Urinary bladder (tissue), 3 donors: ENCODE measurements at regions not wholly inside any gene's neighbourhood (a gene's known extent, or its start where the extent isn't known, plus 50 kb on each side); places are given as distances from the start of the nearest gene placed in this dataset.

Source experiments
- DNase-seq: peaks from one replicate; pipeline ENCODE4 v3.0.0-alpha.2; 2015; ENCODE audit errors: extremely low spot score
- H3K27ac ChIP-seq: one replicate; pipeline ENCODE4 v1.5.1; 2013; ENCODE audit warnings: low read depth, mild to moderate bottlenecking, moderate library complexity
- H3K36me3 ChIP-seq: one replicate; pipeline ENCODE4 v1.6.1; 2013; ENCODE audit warnings: mild to moderate bottlenecking, moderate library complexity; ENCODE audit not compliant: insufficient read depth
- H3K4me1 ChIP-seq: one replicate; pipeline ENCODE4 v1.6.1; 2013; ENCODE audit warnings: mild to moderate bottlenecking, moderate library complexity; ENCODE audit not compliant: insufficient read depth
- H3K4me3 ChIP-seq: one replicate; pipeline ENCODE4 v1.5.1; 2013; ENCODE audit warnings: low read depth, low read length
- WGBS: extraction: QIAGEN DNeasy Blood & Tissue Kit; methylation state at CpG from one replicate; pipeline ENCODE4 v1.1.7; 2013; 5-methylcytosine and 5-hydroxymethylcytosine counted together
- donor health status: healthy with polysubstance abuse.
- donor health status: healthy.

GRCh38 chr7:69025249-69025648 lies 573.0 kb upstream of the AUTS2 start:
- Histone ChIP-seq H3K4me3 (no peak overlapping the region), H3K36me3 (no peaks in the 10 kb centered on the region), H3K27ac (no peak overlapping the region), H3K4me1 (no peaks in the 10 kb centered on the region)
- 76% methylated on average over 5 of the region's 5 CpGs for WGBS
- DNase-seq = no peak

- WGBS = 65% methylated on average over 4 of the region's 4 CpGs
These were observed 565.4 kb upstream of the AUTS2 start for GRCh38 chr7:69032848-69033247.

GRCh38 chr7:69035826-69036225 lies 562.4 kb upstream of the AUTS2 start:
- no peaks in the 10 kb centered on the region for H3K36me3 ChIP-seq
- no peak overlapping the region for H3K4me3 ChIP-seq
- no peak for DNase-seq
- H3K27ac ChIP-seq = no peak overlapping the region
- H3K4me1 ChIP-seq = no peaks in the 10 kb centered on the region
- WGBS = 83% methylated on average over 7 of the region's 7 CpGs

More at GRCh38 chr7:69032848-69033247, 565.4 kb upstream of the AUTS2 start:
- Histone ChIP-seq H3K4me3 (no peak overlapping the region), H3K36me3 (no peaks in the 10 kb centered on the region), H3K4me1 (no peaks in the 10 kb centered on the region), H3K27ac (no peak overlapping the region)
- DNase-seq = no peak

GRCh38 chr7:69036301-69036700 lies 562.0 kb upstream of the AUTS2 start:
- H3K4me1 ChIP-seq = no peaks in the 10 kb centered on the region
- 78% methylated on average over 7 of the region's 7 CpGs for WGBS
- H3K36me3 ChIP-seq = no peaks in the 10 kb centered on the region
- no peak for DNase-seq
- no peak overlapping the region for H3K27ac ChIP-seq
- no peak overlapping the region for H3K4me3 ChIP-seq

- Histone ChIP-seq H3K4me1 (no peaks in the 10 kb centered on the region), H3K4me3 (no peak overlapping the region), H3K27ac (no peak overlapping the region), H3K36me3 (no peaks in the 10 kb centered on the region)
- DNase-seq = no peak
- 95% methylated on average over 1 of the region's 1 CpG for WGBS
These were observed 559.4 kb upstream of the AUTS2 start for GRCh38 chr7:69038915-69039314.

GRCh38 chr7:69042138-69042537 lies 556.1 kb upstream of the AUTS2 start:
- Histone ChIP-seq H3K4me3 (no peak overlapping the region), H3K27ac (no peak overlapping the region), H3K4me1 (no peaks in the 10 kb centered on the region), H3K36me3 (no peaks in the 10 kb centered on the region)
- DNase-seq = no peak
- WGBS = 94% methylated on average over 2 of the region's 2 CpGs

- 40% methylated on average over 6 of the region's 6 CpGs for WGBS
- DNase-seq = no peak
These were observed 551.0 kb upstream of the AUTS2 start for GRCh38 chr7:69047151-69047754.

GRCh38 chr7:69049326-69049725 lies 548.9 kb upstream of the AUTS2 start:
- Histone ChIP-seq H3K36me3 (no peaks in the 10 kb centered on the region), H3K27ac (no peak overlapping the region), H3K4me3 (no peak overlapping the region), H3K4me1 (no peaks in the 10 kb centered on the region)
- WGBS = 52% methylated on average over 5 of the region's 5 CpGs
- no peak for DNase-seq

More at GRCh38 chr7:69047151-69047754, 551.0 kb upstream of the AUTS2 start:
- Histone ChIP-seq H3K4me1 (no peaks in the 10 kb centered on the region), H3K4me3 (no peak overlapping the region), H3K27ac (no peak overlapping the region), H3K36me3 (no peaks in the 10 kb centered on the region)

- Histone ChIP-seq H3K36me3 (no peaks in the 10 kb centered on the region), H3K4me1 (no peaks in the 10 kb centered on the region), H3K4me3 (no peak overlapping the region), H3K27ac (no peak overlapping the region)
- no peak for DNase-seq
- 94% methylated on average over 4 of the region's 4 CpGs for WGBS
These were observed 545.8 kb upstream of the AUTS2 start for GRCh38 chr7:69052447-69052846.

- DNase-seq = no peak
- no peaks in the 10 kb centered on the region for H3K36me3 ChIP-seq
- WGBS = 52% methylated on average over 3 of the region's 3 CpGs
- no peak overlapping the region for H3K4me3 ChIP-seq
- no peak overlapping the region for H3K27ac ChIP-seq
- H3K4me1 ChIP-seq = no peaks in the 10 kb centered on the region
These were observed 537.8 kb upstream of the AUTS2 start for GRCh38 chr7:69060516-69060915.

GRCh38 chr7:69062020-69062765 lies 536.1 kb upstream of the AUTS2 start:
- WGBS = 96% methylated on average over 20 of the region's 20 CpGs
- no peaks in the 10 kb centered on the region for H3K36me3 ChIP-seq
- no peak for DNase-seq
- no peaks in the 10 kb centered on the region for H3K4me1 ChIP-seq
- no peak overlapping the region for H3K27ac ChIP-seq
- H3K4me3 ChIP-seq = no peak overlapping the region

GRCh38 chr7:69067397-69067796 lies 530.9 kb upstream of the AUTS2 start:
- DNase-seq = no peak
- H3K36me3 ChIP-seq = no peaks in the 10 kb centered on the region
- H3K4me3 ChIP-seq = no peak overlapping the region
- H3K27ac ChIP-seq = no peak overlapping the region
- H3K4me1 ChIP-seq = no peaks in the 10 kb centered on the region
- 36% methylated on average over 3 of the region's 3 CpGs for WGBS

- no peaks in the 10 kb centered on the region for H3K4me1 ChIP-seq
- 92% methylated on average over 3 of the region's 3 CpGs for WGBS
- no peak overlapping the region for H3K27ac ChIP-seq
- no peak overlapping the region for H3K4me3 ChIP-seq
- DNase-seq = no peak
- H3K36me3 ChIP-seq = no peaks in the 10 kb centered on the region
These were observed 527.8 kb upstream of the AUTS2 start for GRCh38 chr7:69070476-69070875.

GRCh38 chr7:69076566-69076965 lies 521.7 kb upstream of the AUTS2 start:
- Histone ChIP-seq H3K4me3 (no peak overlapping the region), H3K27ac (no peak overlapping the region), H3K36me3 (no peaks in the 10 kb centered on the region), H3K4me1 (no peaks in the 10 kb centered on the region)
- WGBS = 90% methylated on average over 4 of the region's 4 CpGs
- DNase-seq = no peak
